GM12878 (cell line): ENCODE measurements at regions not wholly inside any gene's neighbourhood (a gene's known extent, or its start where the extent isn't known, plus 50 kb on each side); places are given as distances from the start of the nearest gene placed in this dataset.

Source experiments
- ATAC-seq: fragments of 200-7000 bp; cut with Tn5 transposase; 3 replicates; pipeline ENCODE4 v1.9.1; 2020; ENCODE audit warnings: mild to moderate bottlenecking, moderate library complexity
- BruUV-seq: library from RNA; stranded (reverse); fragments of 400-500 nt; replicated peaks from 2 replicates; lab custom pipeline; 2021; lab: Mats Ljungman, UMichigan
- CTCF ChIA-PET: fragments of 300-600 bp; sonication (Branson Sonifier 250); formaldehyde crosslinking; extraction: SDS; loops from one replicate; lab custom pipeline; 2021; ENCODE audit warnings: inconsistent platforms; lab: Yijun Ruan, JAX
- POLR2A ChIA-PET: fragments of 350-600 bp; formaldehyde crosslinking; extraction: SDS; loops from one replicate; lab custom pipeline; 2021; ENCODE audit warnings: inconsistent platforms; lab: Charles Lee
- RAD21 ChIA-PET: fragments of 300-600 bp; sonication (Branson Sonifier 250); formaldehyde crosslinking; loops from one replicate; lab custom pipeline; 2023; ENCODE audit warnings: antibody characterized with exemption; ENCODE audit not compliant: unreplicated experiment; lab: Charles Lee
- SMC1A ChIA-PET: fragments of 300-600 bp; sonication (Branson Sonifier 250); formaldehyde crosslinking; loops from one replicate; lab custom pipeline; 2023; ENCODE audit not compliant: unreplicated experiment, uncharacterized antibody; lab: Charles Lee
- DNase-seq: peaks from one replicate; pipeline ENCODE4 v3.0.0-alpha.2; 2011; ENCODE audit warnings: low read depth, low spot score
- FAIRE-seq: peaks from 3 replicates; lab custom pipeline; 2011; peaks lifted over from hg19 to GRCh38; lab: Jason Lieb, UNC
- H2AFZ ChIP-seq: 2 replicates; pipeline ENCODE4 v1.6.0; 2011; ENCODE audit warnings: low read depth, low read length, control low read depth; ENCODE audit not compliant: control insufficient read depth
- H3K27ac ChIP-seq: 2 replicates; pipeline ENCODE4 v1.5.1; 2011; ENCODE audit warnings: control low read depth; ENCODE audit not compliant: control insufficient read depth, insufficient read depth
- H3K27me3 ChIP-seq, 2 experiments: replicated peaks in 1 of 2; 2 replicates each; pipeline versions ENCODE4 v1.6.0 to v1.6.1; 2011; ENCODE audit warnings: low read length in 1 of 2; ENCODE audit not compliant: control insufficient read depth in 2 of 2, insufficient read depth in 2 of 2
- H3K36me3 ChIP-seq, 2 experiments: 2 replicates each; pipeline ENCODE4 v1.5.1; 2011; ENCODE audit warnings: low read length in 1 of 2; ENCODE audit not compliant: control insufficient read depth in 2 of 2, insufficient read depth in 2 of 2
- H3K4me1 ChIP-seq: 2 replicates; pipeline ENCODE4 v1.6.1; 2011; ENCODE audit warnings: mild to moderate bottlenecking, low read length, moderate library complexity, mixed read lengths; ENCODE audit not compliant: control insufficient read depth, insufficient read depth
- H3K4me2 ChIP-seq: 2 replicates; pipeline ENCODE4 v1.6.0; 2011; ENCODE audit warnings: control low read depth; ENCODE audit not compliant: control insufficient read depth, insufficient read depth
- H3K4me3 ChIP-seq: fragments of 200-600 bp; sonication (generic); 2 replicates; pipeline ENCODE4 v1.5.1; 2016
- H3K79me2 ChIP-seq: 2 replicates; pipeline ENCODE4 v1.6.0; 2011; ENCODE audit warnings: low read length; ENCODE audit not compliant: control insufficient read depth, insufficient read depth
- H3K9ac ChIP-seq: 2 replicates; pipeline ENCODE4 v1.8.0; 2011; ENCODE audit warnings: low read length, control low read depth, mixed read lengths; ENCODE audit not compliant: control insufficient read depth, insufficient read depth
- H3K9me3 ChIP-seq: replicated peaks from 3 replicates; pipeline ENCODE4 v1.5.1; 2011; ENCODE audit warnings: mild to moderate bottlenecking, low read length; ENCODE audit not compliant: control insufficient read depth, insufficient read depth
- H4K20me1 ChIP-seq: 2 replicates; pipeline ENCODE4 v1.6.0; 2011; ENCODE audit not compliant: control insufficient read depth, insufficient read depth
- BCL3 ChIP-seq: IDR thresholded peaks from 2 replicates; pipeline ENCODE4 v1.6.1; 2011; ENCODE audit warnings: borderline replicate concordance, low read depth, mild to moderate bottlenecking, moderate library complexity, low read length; ENCODE audit not compliant: insufficient read depth, poor library complexity, severe bottlenecking
- IRF5 ChIP-seq: fragments of 450-650 bp; IDR thresholded peaks from 2 replicates; pipeline ENCODE4 v1.6.1; 2017; ENCODE audit warnings: borderline replicate concordance
- MEF2B ChIP-seq: fragments of 450-650 bp; IDR thresholded peaks from 2 replicates; pipeline ENCODE4 v1.6.1; 2018; ENCODE audit warnings: mild to moderate bottlenecking, moderate library complexity; ENCODE audit not compliant: partially characterized antibody, poor library complexity, severe bottlenecking
- MLLT1 ChIP-seq: fragments of 450-650 bp; IDR thresholded peaks from 2 replicates; pipeline ENCODE4 v1.6.1; 2016; ENCODE audit warnings: mild to moderate bottlenecking
- NRF1 ChIP-seq: conservative IDR thresholded peaks from 2 replicates; pipeline ENCODE4 v1.6.1; 2011; ENCODE audit warnings: mild to moderate bottlenecking, low read depth, low read length, improper control_type of control experiment
- SPI1 ChIP-seq: IDR thresholded peaks from 2 replicates; pipeline ENCODE4 v1.6.1; 2011; ENCODE audit warnings: low read depth, mild to moderate bottlenecking, low read length, moderate library complexity, borderline replicate concordance; ENCODE audit not compliant: insufficient read depth
- SUZ12 ChIP-seq: fragments of 200-600 bp; sonication (generic); IDR thresholded peaks from one replicate; pipeline ENCODE4 v1.6.1; 2018; ENCODE audit warnings: antibody characterized with exemption, mild to moderate bottlenecking; ENCODE audit not compliant: unreplicated experiment
- TCF12 ChIP-seq: IDR thresholded peaks from 2 replicates; pipeline ENCODE4 v1.6.1; 2011; ENCODE audit warnings: low read depth, mild to moderate bottlenecking, low read length
- ZNF687 ChIP-seq: fragments of 450-650 bp; IDR thresholded peaks from 2 replicates; pipeline ENCODE4 v1.6.1; 2017; ENCODE audit warnings: mild to moderate bottlenecking, moderate library complexity
- WGBS: methylation state at CpG from one replicate; pipeline ENCODE4 v1.1.6; 2016; ENCODE audit warnings: low lambda C conversion rate; ENCODE audit not compliant: insufficient replicate concordance, insufficient coverage; ENCODE audit errors: missing lambda C conversion rate; 5-methylcytosine and 5-hydroxymethylcytosine counted together
- in situ Hi-C: fragments of 300-500 bp; cut with MboI; formaldehyde crosslinking; loops from 9 replicates; pipeline ENCODE4 v1.14.3; 2018; ENCODE audit warnings: mixed read lengths
- intact Hi-C: fragments of 100-400 bp; cut with micrococcal nuclease; formaldehyde crosslinking; loops from one replicate; pipeline ENCODE4 v1.14.2; 2022; ENCODE audit not compliant: unreplicated experiment

- 35% methylated on average over 2 of the region's 2 CpGs for WGBS
Observed at GRCh38 chr11:107276077-107276476, 181.5 kb downstream of the CWF19L2 start.

More at GRCh38 chr11:107276077-107276476, 181.5 kb downstream of the CWF19L2 start:
- no peak overlapping the region for H3K27ac ChIP-seq
- H2AFZ ChIP-seq = no peak overlapping the region
- ChIA-PET RAD21 (no interaction called here), SMC1A (no interaction called here), POLR2A (no interaction called here), CTCF (no interaction called here)
- H3K36me3 ChIP-seq = no peaks in the 10 kb centered on the region
- H3K27me3 ChIP-seq = no peaks in the 10 kb centered on the region
- in situ Hi-C loops = no loop called here
- no peaks in the 10 kb centered on the region for H4K20me1 ChIP-seq
- no peak overlapping the region for H3K9ac ChIP-seq
- no peaks in the 10 kb centered on the region for H3K9me3 ChIP-seq
- FAIRE-seq (no peak), ATAC-seq (no peak), DNase-seq (no peak)
- TF ChIP-seq BCL3 (no peak), TCF12 (no peak), NRF1 (no peak), ZNF687 (no peak), IRF5 (no peak), MLLT1 (no peak), MEF2B (no peak), SUZ12 (no peak), SPI1 (no peak)
- H3K4me3 ChIP-seq = no peak overlapping the region
- no peak overlapping the region for H3K4me2 ChIP-seq
- intact Hi-C loops = no loop called here
- no peaks in the 10 kb centered on the region for H3K4me1 ChIP-seq
- BruUV-seq = no TSS peak
- H3K79me2 ChIP-seq = no peaks in the 10 kb centered on the region
